Smooth muscle cell (in vitro differentiated cells): ENCODE measurements at regions not wholly inside any gene's neighbourhood (a gene's known extent, or its start where the extent isn't known, plus 50 kb on each side); places are given as distances from the start of the nearest gene placed in this dataset.

Experiments used
- DNase-seq: peaks from one replicate; lab custom pipeline; 2025; ENCODE audit not compliant: unreplicated experiment; lab: John Stamatoyannopoulos, UW
- H2AFZ ChIP-seq: fragments of 200-600 bp; sonication (generic); 2 replicates; pipeline ENCODE4 v1.6.0; 2016; ENCODE audit warnings: antibody characterized with exemption, low read depth, mild to moderate bottlenecking
- H3F3A ChIP-seq: fragments of 200-600 bp; sonication (generic); 2 replicates; pipeline ENCODE4 v1.6.0; 2017; ENCODE audit warnings: antibody characterized with exemption, low read depth
- H3K27ac ChIP-seq: fragments of 200-600 bp; sonication (generic); 2 replicates; pipeline ENCODE4 v1.5.1; 2016; ENCODE audit warnings: low read depth, mild to moderate bottlenecking
- H3K27me3 ChIP-seq: fragments of 200-600 bp; sonication (generic); 2 replicates; pipeline ENCODE4 v1.6.1; 2016; ENCODE audit warnings: low read depth, mild to moderate bottlenecking
- H3K36me3 ChIP-seq: fragments of 200-600 bp; sonication (generic); 2 replicates; pipeline ENCODE4 v1.5.1; 2016; ENCODE audit warnings: low read depth
- H3K4me1 ChIP-seq: fragments of 200-600 bp; sonication (generic); 2 replicates; pipeline ENCODE4 v1.5.1; 2016; ENCODE audit warnings: low read depth
- H3K4me2 ChIP-seq: fragments of 200-600 bp; sonication (generic); 2 replicates; pipeline ENCODE4 v1.6.0; 2016; ENCODE audit warnings: mild to moderate bottlenecking
- H3K4me3 ChIP-seq: fragments of 200-600 bp; sonication (generic); 2 replicates; pipeline ENCODE4 v1.5.1; 2016; ENCODE audit warnings: mild to moderate bottlenecking
- H3K79me2 ChIP-seq: fragments of 200-600 bp; sonication (generic); 2 replicates; pipeline ENCODE4 v1.6.0; 2016; ENCODE audit warnings: low read depth, mild to moderate bottlenecking
- H3K9ac ChIP-seq: fragments of 200-600 bp; sonication (generic); 2 replicates; pipeline ENCODE4 v1.6.0; 2016; ENCODE audit warnings: low read depth
- H3K9me3 ChIP-seq: fragments of 200-600 bp; sonication (generic); replicated peaks from 2 replicates; pipeline ENCODE4 v1.5.1; 2016; ENCODE audit warnings: low read depth
- H4K20me1 ChIP-seq: fragments of 200-600 bp; sonication (generic); 2 replicates; pipeline ENCODE4 v1.6.0; 2016; ENCODE audit warnings: low read depth
- CTCF ChIP-seq: fragments of 200-600 bp; sonication (generic); IDR thresholded peaks from 2 replicates; pipeline ENCODE4 v1.5.1; 2017; ENCODE audit warnings: borderline replicate concordance, mild to moderate bottlenecking, antibody characterized with exemption; ENCODE audit not compliant: insufficient read depth, poor library complexity, severe bottlenecking
- WGBS: methylation state at CpG from one replicate; pipeline ENCODE4 v1.1.7; 2016; ENCODE audit warnings: low lambda C conversion rate; 5-methylcytosine and 5-hydroxymethylcytosine counted together

DNA sequence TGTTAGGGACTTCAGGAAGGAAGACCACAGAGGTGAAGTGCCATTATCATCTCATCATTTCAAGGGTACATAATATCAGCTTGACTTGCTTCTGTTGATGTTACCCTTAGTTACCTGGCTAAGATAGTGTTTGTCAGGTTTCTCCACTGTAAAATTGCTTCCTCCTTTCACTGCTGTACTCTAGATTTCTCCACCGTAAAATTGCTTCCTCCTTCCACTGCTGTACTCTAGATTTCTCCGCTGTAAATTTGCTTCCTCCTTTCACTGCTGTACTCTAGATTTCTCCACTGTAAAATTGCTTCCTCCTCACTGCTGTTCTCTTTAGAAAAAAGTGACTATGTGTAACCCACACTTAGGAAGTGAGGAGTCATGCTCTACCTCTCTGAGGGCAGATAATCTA lies 1460.3 kb downstream of the SUCLG1 start:
- Histone ChIP-seq H3K9ac (no peak overlapping the region), H3K36me3 (no peaks in the 10 kb centered on the region), H2AFZ (peak overlapping the region; percentile 78), H3K27ac (no peak overlapping the region), H3K79me2 (no peaks in the 10 kb centered on the region), H3K27me3 (no peaks in the 10 kb centered on the region), H3K9me3 (no peaks in the 10 kb centered on the region), H3K4me1 (no peaks in the 10 kb centered on the region), H3K4me3 (no peak overlapping the region), H3F3A (no peaks in the 10 kb centered on the region), H4K20me1 (no peaks in the 10 kb centered on the region), H3K4me2 (no peak overlapping the region)
- DNase-seq: no peak
- 58% methylated on average over 2 of the region's 2 CpGs for WGBS
- no peak for TF ChIP-seq CTCF

DNA sequence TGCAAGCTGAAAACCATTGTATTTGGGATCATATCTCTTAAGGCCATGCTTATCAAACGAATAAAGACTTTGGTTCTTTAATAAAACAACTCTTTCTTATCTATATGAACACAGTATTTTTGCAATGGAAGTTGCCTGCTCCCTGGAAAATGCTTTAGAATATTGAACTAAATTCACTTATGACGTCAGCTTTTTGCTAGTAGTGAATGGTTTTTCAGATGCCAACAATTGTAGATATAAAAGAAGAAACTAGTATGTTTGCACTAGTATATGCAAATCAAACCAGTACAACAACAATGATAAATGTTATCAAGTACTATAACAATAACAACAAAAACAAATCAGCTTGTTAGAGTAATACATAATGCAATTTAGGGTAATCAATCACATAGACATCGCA lies 1462.9 kb downstream of the SUCLG1 start:
- WGBS: 76% methylated on average over 3 of the region's 3 CpGs
- H3F3A ChIP-seq: no peaks in the 10 kb centered on the region
- no peaks in the 10 kb centered on the region for H3K27me3 ChIP-seq
- no peaks in the 10 kb centered on the region for H4K20me1 ChIP-seq
- H2AFZ ChIP-seq: no peak overlapping the region
- no peaks in the 10 kb centered on the region for H3K36me3 ChIP-seq
- H3K27ac ChIP-seq: no peak overlapping the region
- no peak for DNase-seq
- no peak overlapping the region for H3K9ac ChIP-seq
- no peaks in the 10 kb centered on the region for H3K9me3 ChIP-seq
- no peak for TF ChIP-seq CTCF
- H3K4me1 ChIP-seq: no peaks in the 10 kb centered on the region
- no peak overlapping the region for H3K4me2 ChIP-seq
- no peak overlapping the region for H3K4me3 ChIP-seq
- H3K79me2 ChIP-seq: no peaks in the 10 kb centered on the region

GRCh38 chr2:82994151-82994550 lies 1464.9 kb downstream of the SUCLG1 start:
- no peak overlapping the region for H3K4me2 ChIP-seq
- H3K9ac ChIP-seq: peak overlapping the region; percentile 26
- 57% methylated on average over 2 of the region's 2 CpGs for WGBS
- no peaks in the 10 kb centered on the region for H3F3A ChIP-seq
- no peaks in the 10 kb centered on the region for H3K27me3 ChIP-seq
- no peaks in the 10 kb centered on the region for H4K20me1 ChIP-seq
- peak overlapping the region; percentile 73 for H3K27ac ChIP-seq
- no peaks in the 10 kb centered on the region for H3K79me2 ChIP-seq
- no peaks in the 10 kb centered on the region for H3K9me3 ChIP-seq
- no peak overlapping the region for H2AFZ ChIP-seq
- no peak for DNase-seq
- no peak for TF ChIP-seq CTCF
- no peak overlapping the region for H3K4me3 ChIP-seq
- no peaks in the 10 kb centered on the region for H3K4me1 ChIP-seq
- H3K36me3 ChIP-seq: no peaks in the 10 kb centered on the region

GRCh38 chr2:82993609-82994008 lies 1465.5 kb downstream of the SUCLG1 start:
- Histone ChIP-seq H3K27me3 (no peaks in the 10 kb centered on the region), H4K20me1 (no peaks in the 10 kb centered on the region), H3K9ac (peak overlapping the region; percentile 26), H3K27ac (peak overlapping the region; percentile 73), H3F3A (no peaks in the 10 kb centered on the region), H3K4me1 (no peaks in the 10 kb centered on the region), H3K79me2 (no peaks in the 10 kb centered on the region), H3K9me3 (no peaks in the 10 kb centered on the region), H3K4me3 (no peak overlapping the region), H3K4me2 (no peak overlapping the region), H3K36me3 (no peaks in the 10 kb centered on the region), H2AFZ (no peak overlapping the region)
- WGBS: 37% methylated on average over 2 of the region's 2 CpGs
- no peak for DNase-seq
- no peak for TF ChIP-seq CTCF
